MM.1S (cell line): ENCODE measurements at regions not wholly inside any gene's neighbourhood (a gene's known extent, or its start where the extent isn't known, plus 50 kb on each side); places are given as distances from the start of the nearest gene placed in this dataset.

ENCODE experiments used
- CTCF ChIP-seq: fragments of 300-600 bp; sonication (generic); IDR thresholded peaks from 2 replicates; pipeline ENCODE4 v1.5.1; 2016; ENCODE audit warnings: antibody characterized with exemption, low read length, mixed read lengths
- EZH2phosphoT487 ChIP-seq: fragments of 300-600 bp; sonication (generic); IDR thresholded peaks from 2 replicates; pipeline ENCODE4 v1.6.1; 2018; ENCODE audit warnings: antibody characterized with exemption, low read length

DNA sequence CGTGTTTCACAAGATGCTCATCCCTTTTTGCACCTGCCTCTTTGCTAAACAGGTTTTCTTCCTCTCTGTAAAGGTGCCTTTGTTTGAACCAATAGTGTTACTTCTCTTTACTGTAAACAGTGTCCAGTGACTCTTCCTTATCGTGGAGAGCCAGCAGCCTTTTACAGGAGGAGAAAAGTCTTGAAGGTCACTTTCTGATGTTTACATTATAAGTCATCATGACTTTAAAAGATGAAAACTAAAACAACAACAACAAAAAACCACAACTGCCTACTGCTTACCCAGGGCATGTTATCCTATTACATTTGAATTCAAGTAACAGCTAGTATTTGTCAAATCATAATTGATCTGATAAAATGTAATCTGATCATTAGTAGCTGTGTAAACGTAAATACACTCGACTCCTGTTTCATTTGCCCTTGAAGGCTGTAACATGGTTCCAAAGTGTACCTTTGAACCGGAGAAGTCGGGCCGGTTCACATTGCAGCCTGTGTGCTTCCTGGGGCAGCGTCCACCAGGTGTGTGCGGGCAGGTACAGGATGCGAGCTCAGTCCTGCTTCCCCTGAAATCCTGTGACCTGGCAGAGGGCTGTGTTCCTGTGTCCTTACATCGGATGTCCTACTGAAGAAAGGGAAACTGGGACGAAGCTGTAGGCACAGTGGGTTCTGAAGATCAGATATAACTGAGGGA is 118.1 kb downstream of the C9orf152 start:
- TF ChIP-seq CTCF (no peak), EZH2phosphoT487 (no peak)
